Transverse colon (tissue), 4 donors: ENCODE measurements at regions not wholly inside any gene's neighbourhood (a gene's known extent, or its start where the extent isn't known, plus 50 kb on each side); places are given as distances from the start of the nearest gene placed in this dataset.

Experiments
- DNase-seq: peaks from one replicate; pipeline ENCODE4 v3.0.0-alpha.2; 2019
- H3K27ac ChIP-seq, 4 donors: fragments of 200-600 bp; sonication (generic); 2 replicates each; pipeline ENCODE4 v1.5.1; 2016 to 2018; ENCODE audit warnings: inconsistent platforms in 4 of 4
- H3K27me3 ChIP-seq: fragments of 200-600 bp; sonication (generic); 2 replicates; pipeline ENCODE4 v1.5.1; 2017; ENCODE audit warnings: inconsistent platforms
- H3K36me3 ChIP-seq, 4 donors: fragments of 200-600 bp; sonication (generic); 2 replicates each; pipeline ENCODE4 v1.5.1; 2017 to 2019; ENCODE audit warnings: inconsistent platforms in 4 of 4
- H3K4me1 ChIP-seq, 4 donors: fragments of 200-600 bp; sonication (generic); 2 replicates each; pipeline ENCODE4 v1.5.1; 2017 to 2020; ENCODE audit warnings: inconsistent platforms in 4 of 4
- H3K4me3 ChIP-seq, 4 donors: fragments of 200-600 bp; sonication (generic); 1 replicate in 1 of 4; 2 replicates in 3 of 4; pipeline versions ENCODE4 v1.5.1 to v1.6.1; 2017 to 2019; ENCODE audit warnings: inconsistent platforms in 4 of 4
- H3K9me3 ChIP-seq, 2 donors: fragments of 200-600 bp; sonication (generic); 2 replicates each; pipeline ENCODE4 v1.5.1; 2017 to 2019; ENCODE audit warnings: inconsistent platforms in 2 of 2
- CTCF ChIP-seq, 5 experiments: fragments of 200-600 bp in 3 of 5; fragments of 450-650 bp in 2 of 5; sonication (generic) in 3 of 5; IDR thresholded peaks; 1 replicate in 2 of 5; 2 replicates in 3 of 5; pipeline ENCODE4 v1.5.1; 2016 to 2017; ENCODE audit warnings: antibody characterized with exemption in 5 of 5, inconsistent platforms in 3 of 5, mild to moderate bottlenecking in 2 of 5, moderate library complexity in 1 of 5
- EP300 ChIP-seq: sonication (generic); formaldehyde crosslinking; IDR thresholded peaks from one replicate; pipeline ENCODE4 v1.6.1; 2017; ENCODE audit warnings: antibody characterized with exemption, low read depth
- POLR2A ChIP-seq: fragments of 450-650 bp; IDR thresholded peaks from one replicate; pipeline ENCODE4 v1.6.1; 2016; ENCODE audit warnings: antibody characterized with exemption, mild to moderate bottlenecking, moderate library complexity
- POLR2AphosphoS5 ChIP-seq, 3 donors: sonication (generic); formaldehyde crosslinking; IDR thresholded peaks; one replicate each; pipeline ENCODE4 v1.6.1; 2016; ENCODE audit warnings: antibody characterized with exemption in 3 of 3
- WGBS, 2 donors: methylation state at CpG; one replicate each; pipeline ENCODE4 v1.1.5; 2018; ENCODE audit warnings: low coverage in 1 of 2; 5-methylcytosine and 5-hydroxymethylcytosine counted together
- in situ Hi-C, 4 donors: fragments of 200-750 bp; cut with MboI; loops; one replicate each; pipeline versions ENCODE4 v1.15.0 to v1.15.1; 2017; ENCODE audit warnings: low sequenced_read_pairs in 3 of 4, low pct_ligation_motif_present in 1 of 4, low pct_unique_long_range_greater_than_20kb in 1 of 4
- intact Hi-C: fragments of 100-400 bp; cut with DNase I; formaldehyde crosslinking; loops from one replicate; pipeline ENCODE4 v1.15.1; 2023; ENCODE audit warnings: low total_unique reads

DNA sequence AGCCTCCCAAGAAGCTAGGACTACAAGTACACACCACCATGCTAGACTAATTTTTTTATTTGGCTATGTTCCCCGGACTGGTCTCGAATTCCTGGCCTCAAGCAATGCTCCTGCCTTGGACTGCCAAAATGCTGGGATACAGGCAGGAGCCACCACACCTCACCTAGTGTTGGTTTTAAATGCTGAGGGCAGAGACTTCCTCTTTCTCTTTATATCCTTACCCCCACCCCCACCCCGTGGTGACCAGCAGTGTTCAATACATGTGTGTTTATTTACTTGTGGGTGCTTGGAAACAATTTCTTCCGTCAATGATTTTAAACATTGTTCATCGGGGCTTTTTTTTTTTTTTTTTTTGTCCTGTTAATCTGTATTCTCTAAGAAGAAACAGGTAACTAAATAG is 158.9 kb downstream of the ZBTB18 start:
- TF ChIP-seq CTCF (IDR thresholded peaks at IDR 0.05): no peak
- TF ChIP-seq EP300: no peak
- no peak for TF ChIP-seq POLR2A
- TF ChIP-seq POLR2AphosphoS5 (IDR thresholded peaks at IDR 0.05): no peak
- no peaks in the 10 kb centered on the region for H3K36me3 ChIP-seq
- H3K4me1 ChIP-seq: peaks cover 0 to 7% (median 5%) of the 10 kb centered on the region in 4 donors
- H3K27ac ChIP-seq: no peak overlapping the region
- in situ Hi-C loops (loop anchor here in 1 of 4 donors (25.0 kb wide), 1 partner anchor 198 kb away; no protein-coding TSS in a partner anchor), intact Hi-C loops (no loop called here)
- H3K4me3 ChIP-seq: no peak overlapping the region
- H3K27me3 ChIP-seq: no peaks in the 10 kb centered on the region
- no peak for DNase-seq
- no peaks in the 10 kb centered on the region for H3K9me3 ChIP-seq
- 54 to 76% methylated on average over 5 of the region's 5 CpGs for WGBS, 2 donors

GRCh38 chr1:244210884-244211558 is 159.9 kb downstream of the ZBTB18 start:
- WGBS, 2 donors: 90% methylated on average over 28 of the region's 28 CpGs; no CpG with 5 or more reads in 1 of the 2 donors
- no peak overlapping the region for H3K27ac ChIP-seq
- no peak overlapping the region for H3K4me3 ChIP-seq
- no peak for DNase-seq
- no peaks in the 10 kb centered on the region for H3K27me3 ChIP-seq
- in situ Hi-C loops: loop anchor here in 1 of 4 donors (25.0 kb wide), 1 partner anchor 199 kb away; no protein-coding TSS in a partner anchor
- TF ChIP-seq CTCF (IDR thresholded peaks at IDR 0.05) (peak in 4 of 5 experiments; percentile 17 to 33 (median 31)), POLR2A (no peak)
- no peaks in the 10 kb centered on the region for H3K9me3 ChIP-seq
- peaks cover 0 to 7% (median 5%) of the 10 kb centered on the region in 4 donors for H3K4me1 ChIP-seq
- intact Hi-C loops: no loop called here
- H3K36me3 ChIP-seq: no peaks in the 10 kb centered on the region

GRCh38 chr1:244211559-244211944 is 160.5 kb downstream of the ZBTB18 start:
- intact Hi-C loops: no loop called here
- no peak for DNase-seq
- TF ChIP-seq EP300 (no peak), CTCF (IDR thresholded peaks at IDR 0.05) (no peak), POLR2AphosphoS5 (IDR thresholded peaks at IDR 0.05) (peak in 2 of 3 donors; percentile 7 to 14)

DNA sequence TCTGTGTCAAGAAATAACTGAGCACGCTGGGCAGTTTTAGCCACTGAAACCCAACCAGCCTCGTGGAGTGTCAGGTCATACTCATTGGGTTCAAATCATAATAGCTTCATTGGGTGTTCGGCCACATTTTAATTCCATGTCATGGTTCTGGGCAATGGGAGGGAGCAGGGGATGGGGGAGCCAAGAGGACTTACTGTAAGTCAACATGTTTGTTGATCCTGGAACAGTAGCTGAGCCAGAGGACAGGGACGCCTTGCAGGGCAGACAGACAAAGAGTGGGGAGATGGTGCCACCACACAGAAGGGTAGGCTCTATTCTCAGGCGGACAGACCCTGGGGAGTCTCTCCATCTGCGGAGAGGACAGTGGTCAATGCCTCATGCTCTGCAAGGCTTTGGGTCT is 161.1 kb downstream of the ZBTB18 start:
- no peaks in the 10 kb centered on the region for H3K9me3 ChIP-seq
- H3K27ac ChIP-seq: peak overlapping the region in 2 of 4 donors; percentile 7 to 12
- in situ Hi-C loops: loop anchor here in 1 of 4 donors (25.0 kb wide), 1 partner anchor 200 kb away; no protein-coding TSS in a partner anchor
- DNase-seq: no peak
- TF ChIP-seq POLR2A: no peak
- no peak for TF ChIP-seq CTCF (IDR thresholded peaks at IDR 0.05)
- TF ChIP-seq POLR2AphosphoS5 (IDR thresholded peaks at IDR 0.05): no peak
- no peak for TF ChIP-seq EP300
- no peak overlapping the region for H3K4me3 ChIP-seq
- no peaks in the 10 kb centered on the region for H3K27me3 ChIP-seq
- intact Hi-C loops: no loop called here
- WGBS, 2 donors: 80 to 89% methylated on average over 3 to 6 of the region's 6 CpGs
- no peaks in the 10 kb centered on the region for H3K36me3 ChIP-seq
- H3K4me1 ChIP-seq: peaks cover 0 to 7% (median 5%) of the 10 kb centered on the region in 4 donors

More at GRCh38 chr1:244211559-244211944, 160.5 kb downstream of the ZBTB18 start:
- H3K9me3 ChIP-seq: no peaks in the 10 kb centered on the region
- H3K4me3 ChIP-seq: no peak overlapping the region
- in situ Hi-C loops: loop anchor here in 1 of 4 donors (25.0 kb wide), 1 partner anchor 199 kb away; no protein-coding TSS in a partner anchor
- no peaks in the 10 kb centered on the region for H3K36me3 ChIP-seq
- H3K4me1 ChIP-seq: peaks cover 0 to 7% (median 5%) of the 10 kb centered on the region in 4 donors
- H3K27ac ChIP-seq: peak overlapping the region in 1 of 4 donors; percentile 7
- no peaks in the 10 kb centered on the region for H3K27me3 ChIP-seq
- whole genome bisulfite sequencing, 2 donors: 85 to 87% methylated on average over 5 of the region's 5 CpGs
